GM19351 (cell line): ENCODE measurements at regions not wholly inside any gene's neighbourhood (a gene's known extent, or its start where the extent isn't known, plus 50 kb on each side); places are given as distances from the start of the nearest gene placed in this dataset.
"Not testable (repeated sequence)": the region's sequence is repeated elsewhere in the genome, so short reads cannot be mapped to it uniquely, and the experiment has no call there.

Experiments
- ATAC-seq: cut with Tn5 transposase; IDR thresholded peaks from one replicate; pipeline ENCODE4 v1.9.1; 2021; ENCODE audit warnings: mild to moderate bottlenecking, moderate library complexity; ENCODE audit not compliant: unreplicated experiment

GRCh38 chr9:80692751-80693150, 996.6 kb downstream of the TLE1 start:
- ATAC-seq = no peak

GRCh38 chr9:80691229-80691628, 998.1 kb downstream of the TLE1 start:
- no peak for ATAC-seq

GRCh38 chr9:80690349-80690939, 998.9 kb downstream of the TLE1 start:
- no peak for ATAC-seq

- ATAC-seq = no peak
Measured at GRCh38 chr9:80679916-80680315, 1009.4 kb downstream of the TLE1 start.

- ATAC-seq = no peak
Measured at GRCh38 chr9:80678906-80679305, 1010.4 kb downstream of the TLE1 start.

- ATAC-seq = no peak
Measured at GRCh38 chr9:80673496-80673895, 1015.9 kb downstream of the TLE1 start.

GRCh38 chr9:80665479-80665878, 1023.9 kb downstream of the TLE1 start:
- no peak for ATAC-seq

- ATAC-seq = no peak
Measured at GRCh38 chr9:80664327-80665210, 1024.8 kb downstream of the TLE1 start.

GRCh38 chr9:80659751-80660150, 1029.6 kb downstream of the TLE1 start:
- not testable (repeated sequence) for ATAC-seq

GRCh38 chr9:80651044-80651443, 1038.3 kb downstream of the TLE1 start:
- ATAC-seq = no peak

- ATAC-seq = no peak
Measured at GRCh38 chr9:80649496-80649895, 1039.9 kb downstream of the TLE1 start.

- no peak for ATAC-seq
Measured at GRCh38 chr9:80649001-80649420, 1040.3 kb downstream of the TLE1 start.

GRCh38 chr9:80648336-80648735, 1041.0 kb downstream of the TLE1 start:
- ATAC-seq = no peak

- no peak for ATAC-seq
Measured at GRCh38 chr9:80646211-80646610, 1043.1 kb downstream of the TLE1 start.

GRCh38 chr9:80644044-80644443, 1045.3 kb downstream of the TLE1 start:
- no peak for ATAC-seq

- ATAC-seq = no peak
Measured at GRCh38 chr9:80635065-80635464, 1054.3 kb downstream of the TLE1 start.

- ATAC-seq = no peak
Measured at GRCh38 chr9:80632041-80632440, 1057.3 kb downstream of the TLE1 start.

GRCh38 chr9:80622508-80622907, 1050.7 kb downstream of the TLE4 start:
- ATAC-seq = no peak

- no peak for ATAC-seq
Measured at GRCh38 chr9:80619356-80619755, 1047.6 kb downstream of the TLE4 start.

GRCh38 chr9:80615964-80616363, 1044.2 kb downstream of the TLE4 start:
- ATAC-seq = no peak

- no peak for ATAC-seq
Measured at GRCh38 chr9:80605793-80606192, 1034.0 kb downstream of the TLE4 start.

GRCh38 chr9:80605129-80605528, 1033.4 kb downstream of the TLE4 start:
- no peak for ATAC-seq
